ENCODE measurements at regions not wholly inside any gene's neighbourhood (a gene's known extent, or its start where the extent isn't known, plus 50 kb on each side); places are given as distances from the start of the nearest gene placed in this dataset.
"Not testable (repeated sequence)": the region's sequence is repeated elsewhere in the genome, so short reads cannot be mapped to it uniquely, and the experiment has no call there.

- peaks cover 0 to 3% (median 2%) of the 10 kb centered on the region in 3 donors for H3K9me3 ChIP-seq (ENCODE audit: control insufficient read depth in 3 of 3, low read length in 3 of 3)
- no peaks in the 10 kb centered on the region for H3K27me3 ChIP-seq (ENCODE audit: control insufficient read depth in 3 of 3, insufficient read depth in 3 of 3, low read length in 3 of 3)
- H3K4me1 ChIP-seq (ENCODE audit: control insufficient read depth in 3 of 3, insufficient read depth in 3 of 3, low read length in 3 of 3), result no peaks in the 10 kb centered on the region
- no peak overlapping the region for H3K27ac ChIP-seq (ENCODE audit: low read depth, low read length)
- H3K4me3 ChIP-seq (ENCODE audit: low read length in 3 of 3), result no peak overlapping the region
- H3K9ac ChIP-seq (ENCODE audit: low read depth in 1 of 3, low read length in 3 of 3), result no peak overlapping the region
- no peaks in the 10 kb centered on the region for H3K36me3 ChIP-seq (ENCODE audit: control insufficient read depth in 3 of 3, insufficient read depth in 3 of 3, low read length in 3 of 3)
Measured at GRCh38 chr16:5768445-5768844, 670.9 kb upstream of the EEF2KMT start.

- no peaks in the 10 kb centered on the region for H3K27me3 ChIP-seq (ENCODE audit: control insufficient read depth in 3 of 3, insufficient read depth in 3 of 3, low read length in 3 of 3)
- no peaks in the 10 kb centered on the region for H3K36me3 ChIP-seq (ENCODE audit: control insufficient read depth in 3 of 3, insufficient read depth in 3 of 3, low read length in 3 of 3)
- H3K9me3 ChIP-seq (ENCODE audit: control insufficient read depth in 3 of 3, low read length in 3 of 3), result no peaks in the 10 kb centered on the region
- H3K9ac ChIP-seq (ENCODE audit: low read depth in 1 of 3, low read length in 3 of 3), result no peak overlapping the region
- H3K4me1 ChIP-seq (ENCODE audit: control insufficient read depth in 3 of 3, insufficient read depth in 3 of 3, low read length in 3 of 3), result no peaks in the 10 kb centered on the region
- no peak overlapping the region for H3K4me3 ChIP-seq (ENCODE audit: low read length in 3 of 3)
- no peak overlapping the region for H3K27ac ChIP-seq (ENCODE audit: low read depth, low read length)
Measured at GRCh38 chr16:5763176-5763575, 665.6 kb upstream of the EEF2KMT start.

DNA sequence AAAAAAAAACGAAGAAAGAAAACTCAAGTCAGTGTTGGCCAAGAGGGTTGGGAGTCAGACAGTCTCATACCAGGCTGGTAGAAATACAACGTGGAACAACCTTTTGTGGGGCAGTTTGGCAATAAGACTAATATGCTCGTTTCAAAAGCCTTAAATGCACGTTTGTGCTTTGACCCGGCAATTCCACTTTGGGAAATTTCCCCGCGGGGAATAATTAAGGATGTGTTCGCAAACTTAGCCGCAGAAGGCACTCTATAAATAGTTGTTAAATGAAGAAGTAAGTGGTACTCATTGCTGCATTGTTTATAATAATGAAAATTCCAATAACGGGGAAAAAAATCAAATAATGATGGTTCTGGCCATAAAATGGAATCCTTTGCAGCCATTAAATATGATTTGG is 664.8 kb upstream of the EEF2KMT start:
- Histone ChIP-seq H3K4me3 (ENCODE audit: low read length in 3 of 3) (no peak overlapping the region), H3K27me3 (ENCODE audit: control insufficient read depth in 3 of 3, insufficient read depth in 3 of 3, low read length in 3 of 3) (no peaks in the 10 kb centered on the region), H3K4me1 (ENCODE audit: control insufficient read depth in 3 of 3, insufficient read depth in 3 of 3, low read length in 3 of 3) (no peaks in the 10 kb centered on the region), H3K9ac (ENCODE audit: low read depth in 1 of 3, low read length in 3 of 3) (no peak overlapping the region), H3K36me3 (ENCODE audit: control insufficient read depth in 3 of 3, insufficient read depth in 3 of 3, low read length in 3 of 3) (no peaks in the 10 kb centered on the region), H3K9me3 (ENCODE audit: control insufficient read depth in 3 of 3, low read length in 3 of 3) (no peaks in the 10 kb centered on the region), H3K27ac (ENCODE audit: low read depth, low read length) (no peak overlapping the region)

GRCh38 chr16:5761592-5761991 is 664.0 kb upstream of the EEF2KMT start:
- Histone ChIP-seq H3K4me1 (ENCODE audit: control insufficient read depth in 3 of 3, insufficient read depth in 3 of 3, low read length in 3 of 3) (no peaks in the 10 kb centered on the region), H3K27me3 (ENCODE audit: control insufficient read depth in 3 of 3, insufficient read depth in 3 of 3, low read length in 3 of 3) (no peaks in the 10 kb centered on the region), H3K27ac (ENCODE audit: low read depth, low read length) (no peak overlapping the region), H3K9me3 (ENCODE audit: control insufficient read depth in 3 of 3, low read length in 3 of 3) (no peaks in the 10 kb centered on the region), H3K9ac (ENCODE audit: low read depth in 1 of 3, low read length in 3 of 3) (no peak overlapping the region), H3K4me3 (ENCODE audit: low read length in 3 of 3) (no peak overlapping the region), H3K36me3 (ENCODE audit: control insufficient read depth in 3 of 3, insufficient read depth in 3 of 3, low read length in 3 of 3) (no peaks in the 10 kb centered on the region)

GRCh38 chr16:5758281-5758680 is 660.7 kb upstream of the EEF2KMT start:
- Histone ChIP-seq H3K27me3 (ENCODE audit: control insufficient read depth in 3 of 3, insufficient read depth in 3 of 3, low read length in 3 of 3) (no peaks in the 10 kb centered on the region), H3K9ac (ENCODE audit: low read depth in 1 of 3, low read length in 3 of 3) (no peak overlapping the region), H3K36me3 (ENCODE audit: control insufficient read depth in 3 of 3, insufficient read depth in 3 of 3, low read length in 3 of 3) (no peaks in the 10 kb centered on the region), H3K9me3 (ENCODE audit: control insufficient read depth in 3 of 3, low read length in 3 of 3) (no peaks in the 10 kb centered on the region), H3K4me3 (ENCODE audit: low read length in 3 of 3) (no peak overlapping the region), H3K4me1 (ENCODE audit: control insufficient read depth in 3 of 3, insufficient read depth in 3 of 3, low read length in 3 of 3) (no peaks in the 10 kb centered on the region), H3K27ac (ENCODE audit: low read depth, low read length) (no peak overlapping the region)

- Histone ChIP-seq H3K27me3 (ENCODE audit: control insufficient read depth in 3 of 3, insufficient read depth in 3 of 3, low read length in 3 of 3) (no peaks in the 10 kb centered on the region), H3K9ac (ENCODE audit: low read depth in 1 of 3, low read length in 3 of 3) (no peak overlapping the region), H3K9me3 (ENCODE audit: control insufficient read depth in 3 of 3, low read length in 3 of 3) (no peaks in the 10 kb centered on the region), H3K27ac (ENCODE audit: low read depth, low read length) (no peak overlapping the region), H3K4me3 (ENCODE audit: low read length in 3 of 3) (no peak overlapping the region), H3K36me3 (ENCODE audit: control insufficient read depth in 3 of 3, insufficient read depth in 3 of 3, low read length in 3 of 3) (no peaks in the 10 kb centered on the region), H3K4me1 (ENCODE audit: control insufficient read depth in 3 of 3, insufficient read depth in 3 of 3, low read length in 3 of 3) (no peaks in the 10 kb centered on the region)
Measured at GRCh38 chr16:5756969-5757368, 659.4 kb upstream of the EEF2KMT start.

GRCh38 chr16:5753381-5753780 is 655.8 kb upstream of the EEF2KMT start:
- Histone ChIP-seq H3K27ac (ENCODE audit: low read depth, low read length) (no peak overlapping the region), H3K9ac (ENCODE audit: low read depth in 1 of 3, low read length in 3 of 3) (no peak overlapping the region), H3K27me3 (ENCODE audit: control insufficient read depth in 3 of 3, insufficient read depth in 3 of 3, low read length in 3 of 3) (no peaks in the 10 kb centered on the region), H3K36me3 (ENCODE audit: control insufficient read depth in 3 of 3, insufficient read depth in 3 of 3, low read length in 3 of 3) (no peaks in the 10 kb centered on the region), H3K4me3 (ENCODE audit: low read length in 3 of 3) (no peak overlapping the region), H3K9me3 (ENCODE audit: control insufficient read depth in 3 of 3, low read length in 3 of 3) (no peaks in the 10 kb centered on the region), H3K4me1 (ENCODE audit: control insufficient read depth in 3 of 3, insufficient read depth in 3 of 3, low read length in 3 of 3) (no peaks in the 10 kb centered on the region)

GRCh38 chr16:5751216-5751615 is 653.6 kb upstream of the EEF2KMT start:
- Histone ChIP-seq H3K27me3 (ENCODE audit: control insufficient read depth in 3 of 3, insufficient read depth in 3 of 3, low read length in 3 of 3) (no peaks in the 10 kb centered on the region), H3K4me3 (ENCODE audit: low read length in 3 of 3) (no peak overlapping the region), H3K9me3 (ENCODE audit: control insufficient read depth in 3 of 3, low read length in 3 of 3) (no peaks in the 10 kb centered on the region), H3K4me1 (ENCODE audit: control insufficient read depth in 3 of 3, insufficient read depth in 3 of 3, low read length in 3 of 3) (no peaks in the 10 kb centered on the region), H3K36me3 (ENCODE audit: control insufficient read depth in 3 of 3, insufficient read depth in 3 of 3, low read length in 3 of 3) (no peaks in the 10 kb centered on the region), H3K9ac (ENCODE audit: low read depth in 1 of 3, low read length in 3 of 3) (no peak overlapping the region), H3K27ac (ENCODE audit: low read depth, low read length) (no peak overlapping the region)

DNA sequence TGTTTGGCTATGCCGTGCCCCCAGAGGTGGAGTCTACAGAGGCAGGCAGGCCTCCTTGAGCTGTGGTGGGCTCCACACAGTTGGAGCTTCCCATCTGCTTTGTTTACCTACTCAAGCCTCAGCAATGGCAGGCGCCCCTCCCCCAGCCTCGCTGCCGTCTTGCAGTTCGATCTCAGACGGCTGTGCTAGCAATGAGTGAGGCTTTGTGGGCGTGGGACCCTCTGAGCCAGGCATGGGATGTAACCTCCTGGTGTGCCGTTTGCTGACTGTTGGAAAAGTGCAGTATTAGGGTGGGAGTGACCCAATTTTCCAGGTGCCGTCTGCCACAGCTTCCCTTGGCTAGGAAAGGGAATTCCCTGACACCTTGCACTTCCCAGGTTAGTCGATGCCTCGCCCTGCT is 652.8 kb upstream of the EEF2KMT start:
- not testable (repeated sequence) for H3K4me1 ChIP-seq (ENCODE audit: control insufficient read depth in 3 of 3, insufficient read depth in 3 of 3, low read length in 3 of 3); H3K27ac ChIP-seq (ENCODE audit: low read depth, low read length); H3K9ac ChIP-seq (ENCODE audit: low read depth in 1 of 3, low read length in 3 of 3); H3K4me3 ChIP-seq (ENCODE audit: low read length in 3 of 3); H3K27me3 ChIP-seq (ENCODE audit: control insufficient read depth in 3 of 3, insufficient read depth in 3 of 3, low read length in 3 of 3); H3K9me3 ChIP-seq (ENCODE audit: control insufficient read depth in 3 of 3, low read length in 3 of 3); H3K36me3 ChIP-seq (ENCODE audit: control insufficient read depth in 3 of 3, insufficient read depth in 3 of 3, low read length in 3 of 3)

GRCh38 chr16:5738586-5738985 is 641.0 kb upstream of the EEF2KMT start:
- no peak overlapping the region for H3K4me3 ChIP-seq (ENCODE audit: low read length in 3 of 3)
- no peaks in the 10 kb centered on the region for H3K36me3 ChIP-seq (ENCODE audit: control insufficient read depth in 3 of 3, insufficient read depth in 3 of 3, low read length in 3 of 3)
- H3K9ac ChIP-seq (ENCODE audit: low read depth in 1 of 3, low read length in 3 of 3), result no peak overlapping the region
- H3K4me1 ChIP-seq (ENCODE audit: control insufficient read depth in 3 of 3, insufficient read depth in 3 of 3, low read length in 3 of 3), result no peaks in the 10 kb centered on the region
- no peaks in the 10 kb centered on the region for H3K27me3 ChIP-seq (ENCODE audit: control insufficient read depth in 3 of 3, insufficient read depth in 3 of 3, low read length in 3 of 3)
- no peak overlapping the region for H3K27ac ChIP-seq (ENCODE audit: low read depth, low read length)
- H3K9me3 ChIP-seq (ENCODE audit: control insufficient read depth in 3 of 3, low read length in 3 of 3), result peaks cover 0 to 2% (median 2%) of the 10 kb centered on the region in 3 donors
